HG02571 (cell line): ENCODE measurements at regions not wholly inside any gene's neighbourhood (a gene's known extent, or its start where the extent isn't known, plus 50 kb on each side); places are given as distances from the start of the nearest gene placed in this dataset.
"Not testable (repeated sequence)": the region's sequence is repeated elsewhere in the genome, so short reads cannot be mapped to it uniquely, and the experiment has no call there.

Experiments
- ATAC-seq: cut with Tn5 transposase; IDR thresholded peaks from one replicate; pipeline ENCODE4 v1.9.1; 2021; ENCODE audit warnings: mild to moderate bottlenecking, moderate library complexity; ENCODE audit not compliant: unreplicated experiment

DNA sequence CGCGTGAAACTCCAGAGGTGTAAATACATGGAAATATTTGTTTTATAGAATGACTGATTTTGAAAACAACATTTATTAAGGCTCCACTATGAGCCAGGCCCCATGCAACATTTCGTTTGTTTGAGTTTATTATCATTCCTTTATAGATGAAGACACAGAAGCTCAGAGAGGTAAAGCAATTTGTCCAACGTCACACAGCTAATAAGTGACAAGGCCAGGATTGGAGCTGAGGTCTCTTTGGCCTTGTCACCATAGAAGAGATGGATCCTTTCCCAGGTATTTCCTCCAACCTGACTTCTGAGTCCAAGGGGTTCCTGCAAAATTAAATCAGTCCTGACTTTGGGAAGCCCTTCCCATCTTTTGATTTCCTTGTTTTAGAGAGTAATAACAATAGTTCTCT is 98.0 kb downstream of the SYF2 start:
- ATAC-seq: no peak

GRCh38 chr1:25131794-25132193 is 100.5 kb downstream of the SYF2 start:
- no peak for ATAC-seq

DNA sequence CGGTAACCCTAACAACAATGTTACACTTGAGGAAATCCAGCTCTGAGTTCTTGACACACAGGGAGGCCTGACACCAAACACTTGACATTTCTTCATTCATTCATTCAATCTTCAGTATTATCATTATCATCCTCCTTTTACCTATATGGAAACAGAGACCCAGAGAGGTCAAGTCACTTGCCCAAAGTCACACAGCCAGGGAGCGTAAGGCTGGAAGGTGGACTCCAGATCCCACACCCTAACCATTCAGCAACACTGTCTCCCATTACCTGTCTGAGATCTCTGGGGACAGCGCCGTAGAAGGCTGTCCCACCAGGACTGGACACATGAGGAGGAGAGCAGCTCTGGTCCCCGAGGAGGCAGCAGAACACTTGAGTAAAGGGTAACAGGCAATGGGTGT is 101.4 kb downstream of the SYF2 start:
- no peak for ATAC-seq

DNA sequence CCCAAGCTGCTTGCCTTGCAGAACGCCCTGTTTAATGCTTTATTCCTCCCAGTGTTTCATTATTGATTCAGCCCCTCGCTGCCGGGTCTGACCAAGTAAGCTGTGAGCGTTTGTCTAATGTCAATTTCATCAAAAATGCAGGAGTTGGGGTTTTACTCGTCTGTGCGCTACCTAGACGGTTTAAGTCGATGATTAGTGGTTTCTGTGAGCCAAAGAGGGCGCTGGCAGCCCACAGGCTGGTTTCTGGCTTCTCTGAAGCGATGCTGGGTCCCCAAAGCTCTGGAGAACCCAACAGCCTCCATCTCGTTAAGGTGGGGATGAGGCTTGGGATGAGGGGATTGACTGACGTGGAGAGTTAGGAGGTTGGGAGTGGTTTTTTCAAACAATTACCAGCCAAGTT is 102.9 kb downstream of the SYF2 start:
- no peak for ATAC-seq

GRCh38 chr1:25128121-25128621 is 104.1 kb downstream of the SYF2 start:
- ATAC-seq: peak; percentile 65

DNA sequence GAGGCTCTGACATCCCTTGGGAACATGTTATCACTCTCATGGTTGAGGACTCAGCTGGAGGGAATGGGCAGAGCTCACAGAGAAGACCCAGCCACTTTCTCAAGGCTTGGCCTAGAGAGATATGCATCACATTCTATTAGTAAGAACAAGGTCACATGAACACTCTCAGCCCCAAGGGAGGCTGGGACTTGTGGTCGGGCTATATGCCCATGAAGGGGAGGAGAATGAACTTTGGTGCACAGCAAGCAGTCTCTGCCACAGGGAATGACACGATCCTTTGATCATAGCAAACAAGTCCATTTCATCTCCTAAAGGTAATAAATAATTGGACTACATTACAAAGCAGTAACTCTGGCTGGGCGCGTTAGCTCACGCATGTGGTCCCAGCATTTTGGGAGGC is 105.7 kb downstream of the SYF2 start:
- ATAC-seq: no peak

DNA sequence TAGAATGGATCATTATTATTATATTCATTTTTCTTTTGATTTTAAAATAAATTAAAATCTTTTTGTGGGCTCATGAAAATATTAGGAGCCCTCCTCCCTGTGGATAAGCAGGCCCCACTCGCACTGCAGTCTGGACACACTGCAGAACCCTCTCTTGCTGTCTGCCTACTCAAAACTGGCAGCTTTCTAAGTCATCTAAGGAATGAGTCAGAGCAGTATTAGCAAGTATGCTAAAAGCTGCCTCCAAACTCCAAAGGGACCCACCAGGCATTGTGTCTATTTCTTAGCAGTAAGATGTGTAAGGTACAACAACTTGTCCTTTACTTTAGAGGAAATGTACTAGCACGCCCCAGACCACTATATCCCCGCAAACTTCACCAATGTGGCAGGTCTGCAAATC is 108.8 kb downstream of the SYF2 start:
- ATAC-seq: no peak

DNA sequence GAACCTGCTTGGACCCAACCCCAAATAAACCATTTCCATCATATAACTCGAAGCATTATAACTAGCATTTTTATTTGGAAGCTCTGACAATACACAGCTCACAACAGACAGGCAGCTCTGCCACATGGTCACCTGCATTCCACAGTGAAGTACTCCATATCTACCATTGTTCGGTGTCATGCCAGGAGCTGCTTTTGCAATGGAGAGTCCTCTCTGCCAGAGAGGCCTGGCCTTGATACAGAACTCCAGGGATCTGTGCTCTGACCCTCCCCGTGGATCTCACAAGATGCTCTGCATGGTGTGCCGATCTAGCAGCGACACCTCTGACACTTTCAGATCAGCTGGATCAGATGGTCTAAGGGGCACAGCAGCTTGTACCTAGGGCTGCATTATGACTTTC is 109.6 kb downstream of the SYF2 start:
- ATAC-seq: no peak

DNA sequence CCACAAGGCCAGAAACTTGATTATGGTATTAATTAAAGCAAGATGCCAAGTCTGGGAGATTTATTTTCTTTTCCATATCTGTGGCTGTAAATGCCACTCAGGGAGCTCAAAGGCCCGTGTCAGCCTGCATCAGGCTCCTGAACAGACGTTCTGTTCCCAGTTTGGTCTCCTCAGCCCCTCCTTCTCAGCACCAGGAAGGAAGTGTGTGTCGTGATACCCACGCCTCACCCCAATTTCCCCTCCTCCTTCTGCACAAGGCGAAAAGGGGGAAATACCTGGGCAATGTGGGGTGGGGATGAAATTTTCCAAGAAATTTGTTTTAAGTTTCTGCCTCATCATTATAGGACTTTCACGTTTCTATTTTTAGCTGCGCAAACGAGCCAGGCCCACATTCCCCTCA is 112.0 kb downstream of the SYF2 start:
- no peak for ATAC-seq

DNA sequence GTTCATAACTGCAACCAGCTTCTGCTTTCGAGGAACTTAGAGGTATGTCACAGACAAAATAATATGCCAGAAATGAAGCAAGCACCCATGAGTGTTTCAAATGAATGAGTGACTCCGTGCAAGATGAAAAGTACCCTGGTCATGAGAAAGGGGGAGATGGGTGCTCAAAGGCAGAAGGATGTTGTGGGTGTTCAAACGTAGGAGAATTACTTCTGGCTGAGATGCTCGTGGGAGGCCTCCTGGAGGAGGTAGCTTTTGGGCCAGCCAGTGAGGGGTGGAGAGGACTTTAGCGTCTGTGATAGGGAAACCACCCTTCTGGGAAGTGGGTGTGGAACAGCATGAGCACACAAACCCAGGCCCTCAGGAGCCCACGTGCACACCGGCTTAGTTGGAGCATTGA is 113.8 kb downstream of the SYF2 start:
- no peak for ATAC-seq

- no peak for ATAC-seq
Observed at GRCh38 chr1:25117233-25117823, 115.0 kb downstream of the SYF2 start.

DNA sequence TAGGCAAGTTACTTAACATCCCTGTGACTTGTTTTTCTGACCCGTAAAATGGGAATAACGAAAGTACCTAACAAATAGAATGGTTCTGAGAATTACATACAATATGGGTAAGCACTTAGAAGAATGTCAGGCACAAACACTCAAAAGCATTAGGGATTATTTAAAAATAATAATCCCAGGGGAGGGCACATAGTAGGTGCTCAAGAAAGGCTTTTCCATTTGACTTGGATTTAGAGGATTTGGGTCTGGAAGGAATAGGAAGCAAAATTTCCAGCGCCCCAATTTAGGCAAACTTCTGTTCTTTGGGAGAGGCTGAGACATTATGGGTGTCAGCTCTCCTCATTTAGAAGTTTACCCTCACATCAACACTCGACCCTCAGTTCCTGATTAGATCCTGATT is 115.5 kb downstream of the SYF2 start:
- no peak for ATAC-seq

DNA sequence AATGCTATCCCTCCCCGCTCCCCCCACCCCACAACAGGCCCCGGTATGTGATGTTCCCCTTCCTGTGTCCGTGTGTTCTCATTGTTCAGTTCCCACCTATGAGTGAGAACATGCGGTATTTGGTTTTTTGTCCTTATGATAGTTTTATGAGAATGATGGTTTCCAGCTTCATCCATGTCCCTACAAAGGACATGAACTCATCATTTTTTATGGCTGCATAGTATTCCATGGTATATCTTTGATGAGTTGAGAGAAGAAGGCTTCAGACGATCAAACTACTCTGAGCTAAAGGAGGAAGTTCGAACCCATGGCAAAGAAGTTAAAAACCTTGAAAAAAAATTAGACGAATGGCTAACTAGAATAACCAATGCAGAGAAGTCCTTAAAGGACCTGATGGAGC is 116.2 kb downstream of the SYF2 start:
- not testable (repeated sequence) for ATAC-seq

DNA sequence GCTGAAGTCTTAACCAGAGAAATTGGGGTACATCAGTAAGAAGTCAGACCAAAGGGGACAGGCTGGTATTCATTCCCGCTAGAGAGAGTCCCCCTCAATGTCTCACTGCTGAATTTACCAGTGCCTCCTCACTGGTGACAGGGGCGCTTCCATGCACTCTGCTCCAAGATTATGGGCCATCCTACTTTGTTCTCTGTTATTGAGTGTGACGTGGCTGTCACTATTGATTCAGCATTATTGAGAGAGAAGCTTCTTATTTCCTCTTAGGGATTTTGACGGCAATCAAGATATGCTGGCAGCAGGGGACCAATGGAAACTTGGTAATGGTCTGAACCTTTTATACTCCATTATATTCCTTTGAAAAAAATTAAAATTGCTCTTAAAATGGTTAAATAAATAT is 118.6 kb downstream of the SYF2 start:
- no peak for ATAC-seq

DNA sequence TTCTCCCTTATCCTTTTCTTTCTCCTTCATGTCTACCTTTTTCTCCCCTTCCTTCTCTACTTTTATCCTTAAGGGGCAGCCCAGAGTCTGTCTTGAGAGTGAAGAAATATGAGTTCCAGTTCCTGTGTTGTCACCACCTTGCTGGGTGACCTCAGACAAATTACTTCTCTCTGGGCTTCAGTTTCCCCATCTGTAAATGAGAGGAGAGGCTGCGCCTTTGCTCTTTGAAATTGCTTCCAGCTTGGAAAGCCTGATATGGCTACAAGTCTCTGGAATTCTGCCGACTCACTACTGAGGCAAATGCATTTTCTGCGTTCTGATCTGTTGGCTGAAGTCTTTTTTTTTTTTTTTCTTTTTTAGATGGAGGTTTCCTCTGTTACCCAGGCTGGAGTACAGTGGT is 119.2 kb downstream of the SYF2 start:
- ATAC-seq: no peak

- ATAC-seq: no peak
Observed at GRCh38 chr1:25112400-25112799, 119.9 kb downstream of the SYF2 start.

- no peak for ATAC-seq
Observed at GRCh38 chr1:25111706-25112105, 120.6 kb downstream of the SYF2 start.

DNA sequence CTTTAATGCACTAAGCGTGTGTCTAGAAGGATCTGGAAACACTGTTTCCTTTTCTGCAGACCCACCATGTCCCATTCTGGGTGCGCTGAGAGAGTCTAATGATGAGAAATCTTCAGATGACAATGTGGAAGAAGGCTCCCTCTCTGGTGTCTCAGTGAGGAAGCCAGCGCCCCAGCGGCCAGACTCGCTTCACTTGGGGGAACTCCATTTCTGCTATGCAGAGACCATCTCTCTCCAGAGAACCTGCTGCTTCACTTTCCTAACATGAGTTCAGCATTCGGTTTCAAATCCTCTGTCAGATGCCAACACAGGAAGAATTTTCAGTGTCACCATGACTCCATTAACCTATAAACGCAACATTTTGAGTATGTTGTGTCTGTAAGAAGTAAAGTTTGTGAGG is 121.8 kb downstream of the SYF2 start:
- ATAC-seq: no peak

GRCh38 chr1:25110036-25110435 is 122.3 kb downstream of the SYF2 start:
- ATAC-seq: no peak

GRCh38 chr1:25109531-25109951 is 122.8 kb downstream of the SYF2 start:
- no peak for ATAC-seq

DNA sequence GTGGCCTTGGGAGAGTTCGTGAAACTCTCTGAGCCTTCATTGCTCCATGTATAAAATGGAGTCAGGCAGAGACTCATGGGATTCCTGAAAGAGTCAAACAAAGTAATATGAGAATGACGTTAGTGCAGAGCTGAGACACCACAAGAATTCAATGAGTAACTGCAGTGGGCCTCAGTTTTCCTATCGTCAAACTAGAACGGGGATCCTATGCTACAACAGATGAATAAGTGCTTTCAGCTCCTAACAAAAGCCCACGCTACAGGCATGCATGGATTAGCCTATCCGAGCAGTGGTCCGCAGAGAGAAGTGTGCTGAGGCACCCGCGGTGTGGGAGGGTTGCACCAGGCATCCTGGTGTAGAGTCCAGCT is 124.7 kb downstream of the SYF2 start:
- ATAC-seq: no peak

DNA sequence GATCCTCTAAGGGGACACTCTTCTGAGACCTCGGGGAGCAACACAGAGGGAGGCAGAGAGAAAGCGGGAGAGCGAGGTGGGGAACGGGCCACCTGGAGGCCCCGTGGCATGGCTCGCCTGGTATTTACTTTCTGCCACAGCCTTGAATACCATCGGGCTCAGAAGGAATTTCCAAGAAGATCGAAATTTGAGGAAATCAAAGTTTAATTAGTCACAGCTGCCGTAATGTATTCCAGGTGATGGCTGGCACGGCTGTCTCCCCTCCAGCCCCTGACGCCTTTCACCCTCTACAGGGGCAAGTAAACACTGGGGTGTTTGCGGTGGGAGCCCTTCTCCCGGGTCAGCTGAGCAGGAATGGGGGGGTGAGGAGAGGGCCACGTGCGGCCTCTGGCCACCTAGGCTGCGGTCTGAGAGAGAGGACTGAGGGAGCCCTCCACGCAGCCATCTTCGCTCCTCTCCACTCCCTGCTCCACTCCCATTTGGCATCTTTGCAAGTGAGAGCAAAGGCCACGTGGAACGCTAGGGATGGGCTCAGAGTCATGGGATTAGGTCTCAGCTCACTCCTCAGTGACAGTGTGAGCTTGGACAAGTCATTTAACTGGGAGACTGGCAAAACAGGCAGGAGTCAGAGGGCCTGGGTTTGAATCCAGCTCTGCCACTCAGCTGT is 125.2 kb downstream of the SYF2 start:
- ATAC-seq: no peak

DNA sequence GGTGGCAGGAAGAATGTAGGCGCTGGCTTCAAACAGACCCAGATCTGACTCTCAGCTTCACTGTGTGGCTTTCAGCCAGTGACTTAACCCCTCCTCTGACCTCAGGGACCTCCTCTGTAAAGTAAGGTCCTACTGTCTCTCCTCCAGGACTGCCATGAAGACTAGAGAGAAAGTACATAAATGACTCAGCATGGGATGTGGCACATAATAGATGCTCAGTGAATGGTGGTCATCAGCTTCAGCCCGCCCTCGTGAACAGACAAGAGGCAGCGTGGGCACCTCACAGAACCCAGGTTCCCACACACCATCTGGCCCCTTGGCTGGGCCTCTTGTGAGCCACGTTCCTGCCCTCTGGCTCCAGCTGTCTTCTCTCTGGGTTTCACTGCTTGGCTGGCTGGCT is 126.0 kb downstream of the SYF2 start:
- ATAC-seq: no peak
